Sigmoid colon (tissue), 6 donors: ENCODE measurements at regions not wholly inside any gene's neighbourhood (a gene's known extent, or its start where the extent isn't known, plus 50 kb on each side); places are given as distances from the start of the nearest gene placed in this dataset.
"Not testable (repeated sequence)": the region's sequence is repeated elsewhere in the genome, so short reads cannot be mapped to it uniquely, and the experiment has no call there.

Source experiments
- DNase-seq: peaks from one replicate; pipeline ENCODE4 v3.0.0-alpha.2; 2019
- H3K27ac ChIP-seq, 4 donors: fragments of 200-600 bp; sonication (generic); one replicate each; pipeline ENCODE4 v1.5.1; 2016 to 2019; ENCODE audit warnings: mild to moderate bottlenecking in 1 of 4
- H3K27me3 ChIP-seq, 3 donors: fragments of 200-600 bp; sonication (generic); one replicate each; pipeline ENCODE4 v1.5.1; 2019; ENCODE audit warnings: mild to moderate bottlenecking in 1 of 3
- H3K36me3 ChIP-seq, 4 donors: fragments of 200-600 bp; sonication (generic); one replicate each; pipeline ENCODE4 v1.5.1; 2016 to 2019
- H3K4me1 ChIP-seq, 4 donors: fragments of 200-600 bp; sonication (generic); one replicate each; pipeline ENCODE4 v1.5.1; 2017 to 2019
- H3K4me3 ChIP-seq, 4 donors: fragments of 200-600 bp; sonication (generic); one replicate each; pipeline ENCODE4 v1.5.1; 2017 to 2019; ENCODE audit warnings: mild to moderate bottlenecking in 2 of 4, moderate library complexity in 1 of 4
- H3K9me3 ChIP-seq, 4 donors: fragments of 200-600 bp in 3 of 4; sonication (generic) in 3 of 4; one replicate each; pipeline versions ENCODE4 v1.5.1 to v1.6.1; 2013 to 2019
- EP300 ChIP-seq, 4 donors: sonication (generic); formaldehyde crosslinking; IDR thresholded peaks; one replicate each; pipeline ENCODE4 v1.6.1; 2017; ENCODE audit warnings: antibody characterized with exemption in 4 of 4
- POLR2A ChIP-seq, 2 donors: fragments of 450-650 bp; IDR thresholded peaks; one replicate each; pipeline ENCODE4 v1.6.1; 2016; ENCODE audit warnings: antibody characterized with exemption in 2 of 2, mild to moderate bottlenecking in 2 of 2, moderate library complexity in 2 of 2
- POLR2AphosphoS5 ChIP-seq, 4 donors: sonication (generic); formaldehyde crosslinking; IDR thresholded peaks; one replicate each; pipeline ENCODE4 v1.6.1; 2017; ENCODE audit warnings: antibody characterized with exemption in 4 of 4
- WGBS, 2 donors: extraction: QIAGEN DNeasy Blood & Tissue Kit; methylation state at CpG; one replicate each; pipeline ENCODE4 v1.1.7; 2013; 5-methylcytosine and 5-hydroxymethylcytosine counted together
- intact Hi-C: fragments of 100-400 bp; cut with DNase I; formaldehyde crosslinking; loops from one replicate; pipeline ENCODE4 v1.15.1; 2023
- TF ChIP-seq, protein P1 (sequence below), 4 experiments: fragments of 450-650 bp in 3 of 4; fragments of 200-600 bp in 1 of 4; IDR thresholded peaks; one replicate each; pipeline ENCODE4 v1.5.1; 2016 to 2019; ENCODE audit warnings: antibody characterized with exemption in 4 of 4, mild to moderate bottlenecking in 3 of 4, moderate library complexity in 2 of 4
- donor health status: healthy with polysubstance abuse.
- donor health status: healthy.

DNA sequence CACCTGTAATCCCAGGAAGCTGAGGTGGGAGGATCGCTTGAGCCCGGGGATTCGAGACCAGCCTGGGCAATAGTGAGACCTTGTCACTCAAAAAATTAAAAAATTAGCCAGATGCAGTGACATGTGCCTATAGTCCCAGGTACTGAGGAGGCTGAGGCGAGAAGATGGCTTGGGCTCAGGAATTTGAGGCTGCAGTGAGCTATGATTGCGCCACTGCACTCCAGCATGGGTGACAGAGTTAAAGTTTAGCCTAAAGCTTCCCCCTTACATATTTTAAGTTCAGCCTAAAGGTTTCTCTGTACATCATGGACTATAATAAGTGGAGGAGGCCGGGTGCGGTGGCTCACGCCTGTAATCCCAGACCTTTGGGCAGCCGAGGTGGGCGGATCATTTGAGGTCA lies 70.1 kb downstream of the SPRING1 start:
- intact Hi-C loops: no loop called here
- no peak overlapping the region for H3K4me3 ChIP-seq
- WGBS, 2 donors: 92 to 96% methylated on average over 10 of the region's 10 CpGs
- H3K36me3 ChIP-seq: no peaks in the 10 kb centered on the region
- DNase-seq: no peak
- H3K9me3 ChIP-seq: no peaks in the 10 kb centered on the region
- H3K27ac ChIP-seq: no peak overlapping the region
- no peaks in the 10 kb centered on the region for H3K4me1 ChIP-seq
- TF ChIP-seq, protein P1, sequence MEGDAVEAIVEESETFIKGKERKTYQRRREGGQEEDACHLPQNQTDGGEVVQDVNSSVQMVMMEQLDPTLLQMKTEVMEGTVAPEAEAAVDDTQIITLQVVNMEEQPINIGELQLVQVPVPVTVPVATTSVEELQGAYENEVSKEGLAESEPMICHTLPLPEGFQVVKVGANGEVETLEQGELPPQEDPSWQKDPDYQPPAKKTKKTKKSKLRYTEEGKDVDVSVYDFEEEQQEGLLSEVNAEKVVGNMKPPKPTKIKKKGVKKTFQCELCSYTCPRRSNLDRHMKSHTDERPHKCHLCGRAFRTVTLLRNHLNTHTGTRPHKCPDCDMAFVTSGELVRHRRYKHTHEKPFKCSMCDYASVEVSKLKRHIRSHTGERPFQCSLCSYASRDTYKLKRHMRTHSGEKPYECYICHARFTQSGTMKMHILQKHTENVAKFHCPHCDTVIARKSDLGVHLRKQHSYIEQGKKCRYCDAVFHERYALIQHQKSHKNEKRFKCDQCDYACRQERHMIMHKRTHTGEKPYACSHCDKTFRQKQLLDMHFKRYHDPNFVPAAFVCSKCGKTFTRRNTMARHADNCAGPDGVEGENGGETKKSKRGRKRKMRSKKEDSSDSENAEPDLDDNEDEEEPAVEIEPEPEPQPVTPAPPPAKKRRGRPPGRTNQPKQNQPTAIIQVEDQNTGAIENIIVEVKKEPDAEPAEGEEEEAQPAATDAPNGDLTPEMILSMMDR (IDR thresholded peaks at IDR 0.05): no peak
- TF ChIP-seq POLR2AphosphoS5 (IDR thresholded peaks at IDR 0.05): no peak
- TF ChIP-seq EP300 (IDR thresholded peaks at IDR 0.05): no peak
- TF ChIP-seq POLR2A (IDR thresholded peaks at IDR 0.05): no peak
- no peaks in the 10 kb centered on the region for H3K27me3 ChIP-seq

DNA sequence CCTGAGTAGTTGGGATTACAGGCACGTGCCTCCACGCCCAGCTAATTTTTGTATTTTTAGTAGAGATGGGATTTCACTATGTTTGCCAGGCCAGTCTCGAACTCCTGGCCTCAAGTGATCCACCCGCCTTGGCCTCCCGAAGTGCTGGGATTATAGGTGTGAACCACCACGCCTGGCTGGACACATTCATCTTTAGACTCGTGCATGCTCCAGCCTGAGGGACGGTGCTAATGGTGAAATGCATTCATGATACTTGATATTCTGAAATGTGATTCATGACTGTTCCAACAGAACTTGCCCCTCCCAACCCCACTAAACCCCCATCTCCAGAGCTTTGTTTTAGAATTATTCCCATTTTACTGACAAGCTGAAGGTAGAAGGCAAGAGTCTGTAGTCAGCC lies 71.0 kb downstream of the SPRING1 start:
- intact Hi-C loops, H3K9me3 ChIP-seq, H3K4me1 ChIP-seq, H3K36me3 ChIP-seq, H3K27ac ChIP-seq, DNase-seq, H3K27me3 ChIP-seq, H3K4me3 ChIP-seq: not testable (repeated sequence)
- 93 to 96% methylated on average over 8 of the region's 8 CpGs for WGBS, 2 donors

DNA sequence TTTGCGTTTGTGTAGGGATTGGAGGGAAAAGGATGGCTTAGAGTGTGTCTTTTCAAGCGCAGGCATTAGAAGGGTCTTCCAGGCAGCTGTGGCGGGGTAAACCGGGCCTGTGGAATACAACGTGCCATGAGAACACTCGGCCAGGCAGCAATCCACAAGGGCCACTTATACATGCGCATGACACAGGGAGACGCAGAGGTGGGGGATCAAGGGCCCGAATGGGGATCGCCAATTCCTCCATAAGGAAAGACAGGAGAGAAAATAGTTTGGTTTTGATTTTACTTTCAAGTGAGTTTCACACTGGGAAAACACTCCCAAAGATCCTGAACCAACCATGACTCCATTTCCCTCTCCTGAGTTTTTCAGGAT lies 71.6 kb downstream of the SPRING1 start:
- Histone ChIP-seq H3K4me3 (no peak overlapping the region), H3K4me1 (no peaks in the 10 kb centered on the region), H3K27ac (peak overlapping the region in 1 of 4 donors; percentile 11), H3K9me3 (no peaks in the 10 kb centered on the region), H3K36me3 (no peaks in the 10 kb centered on the region), H3K27me3 (no peaks in the 10 kb centered on the region)
- TF ChIP-seq EP300 (IDR thresholded peaks at IDR 0.05): no peak
- TF ChIP-seq POLR2AphosphoS5 (IDR thresholded peaks at IDR 0.05): no peak
- TF ChIP-seq POLR2A (IDR thresholded peaks at IDR 0.05): no peak
- TF ChIP-seq, protein P1 (IDR thresholded peaks at IDR 0.05): no peak
- WGBS, 2 donors: 83 to 93% methylated on average over 10 of the region's 10 CpGs
- no peak for DNase-seq
- intact Hi-C loops: no loop called here

DNA sequence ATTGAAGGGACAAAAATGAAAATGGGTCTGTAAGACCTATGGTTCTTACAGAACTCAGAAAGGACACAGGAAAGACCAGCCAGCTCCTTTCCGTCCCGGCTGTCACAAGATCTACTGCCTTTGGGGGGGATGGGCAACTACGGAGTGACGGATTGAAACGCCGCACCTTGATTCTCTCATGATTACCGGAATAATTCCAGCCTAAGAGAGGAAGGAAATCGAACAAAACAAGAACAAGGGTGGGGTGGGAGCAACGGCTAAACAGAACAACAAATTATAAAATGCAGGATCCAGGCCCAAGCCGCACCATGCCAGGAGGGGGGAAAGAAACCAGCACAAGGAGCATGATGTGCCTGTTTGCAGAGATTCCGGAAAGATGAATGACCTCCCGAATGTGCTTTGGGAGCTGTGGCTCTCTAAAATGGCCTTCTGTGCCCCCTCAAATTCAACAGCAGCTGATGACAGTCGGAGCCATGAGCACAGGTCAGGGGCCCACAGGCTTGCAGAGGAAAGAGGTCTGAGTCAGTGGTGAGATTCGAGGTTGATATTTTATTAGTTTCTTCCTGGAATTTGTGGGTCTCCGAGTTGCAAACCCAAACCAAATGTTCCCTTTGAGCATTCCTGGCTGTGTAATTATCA lies 72.1 kb downstream of the SPRING1 start:
- Histone ChIP-seq H3K4me1 (no peaks in the 10 kb centered on the region), H3K36me3 (no peaks in the 10 kb centered on the region), H3K9me3 (no peaks in the 10 kb centered on the region), H3K27me3 (no peaks in the 10 kb centered on the region), H3K27ac (peak overlapping the region in 1 of 4 donors; percentile 11), H3K4me3 (no peak overlapping the region)
- WGBS, 2 donors: 82 to 87% methylated on average over 15 of the region's 15 CpGs
- no peak for DNase-seq
- TF ChIP-seq, protein P1 (IDR thresholded peaks at IDR 0.05): no peak
- TF ChIP-seq POLR2AphosphoS5 (IDR thresholded peaks at IDR 0.05) (no peak), EP300 (IDR thresholded peaks at IDR 0.05) (no peak), POLR2A (IDR thresholded peaks at IDR 0.05) (no peak)
- intact Hi-C loops: no loop called here

DNA sequence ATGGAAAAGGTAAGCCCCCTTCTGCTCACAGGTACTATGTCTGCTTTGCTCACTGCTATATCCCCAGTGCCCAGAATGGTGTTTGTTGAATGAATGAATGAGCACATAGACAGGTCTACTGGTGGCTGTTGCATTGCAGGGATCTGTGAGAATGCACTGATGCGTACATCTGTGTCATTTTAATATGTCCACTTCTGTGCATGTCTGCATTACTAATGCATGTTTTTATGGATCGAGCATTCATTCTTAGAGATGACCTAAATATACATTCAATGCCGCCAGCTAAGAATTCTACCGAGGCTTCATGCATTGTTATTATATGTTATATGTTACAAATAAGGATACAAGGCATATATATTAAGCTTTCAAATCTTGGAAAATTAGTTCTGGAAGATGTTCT lies 73.8 kb downstream of the SPRING1 start:
- Histone ChIP-seq H3K27me3 (no peaks in the 10 kb centered on the region), H3K9me3 (no peaks in the 10 kb centered on the region), H3K4me3 (no peak overlapping the region), H3K4me1 (peaks cover 0 to under 1% (median under 1%) of the 10 kb centered on the region in 4 donors), H3K36me3 (no peaks in the 10 kb centered on the region), H3K27ac (no peak overlapping the region)
- intact Hi-C loops: no loop called here
- TF ChIP-seq POLR2A (IDR thresholded peaks at IDR 0.05): no peak
- no peak for TF ChIP-seq POLR2AphosphoS5 (IDR thresholded peaks at IDR 0.05)
- 93 to 94% methylated on average over 4 of the region's 4 CpGs for WGBS, 2 donors
- no peak for DNase-seq

DNA sequence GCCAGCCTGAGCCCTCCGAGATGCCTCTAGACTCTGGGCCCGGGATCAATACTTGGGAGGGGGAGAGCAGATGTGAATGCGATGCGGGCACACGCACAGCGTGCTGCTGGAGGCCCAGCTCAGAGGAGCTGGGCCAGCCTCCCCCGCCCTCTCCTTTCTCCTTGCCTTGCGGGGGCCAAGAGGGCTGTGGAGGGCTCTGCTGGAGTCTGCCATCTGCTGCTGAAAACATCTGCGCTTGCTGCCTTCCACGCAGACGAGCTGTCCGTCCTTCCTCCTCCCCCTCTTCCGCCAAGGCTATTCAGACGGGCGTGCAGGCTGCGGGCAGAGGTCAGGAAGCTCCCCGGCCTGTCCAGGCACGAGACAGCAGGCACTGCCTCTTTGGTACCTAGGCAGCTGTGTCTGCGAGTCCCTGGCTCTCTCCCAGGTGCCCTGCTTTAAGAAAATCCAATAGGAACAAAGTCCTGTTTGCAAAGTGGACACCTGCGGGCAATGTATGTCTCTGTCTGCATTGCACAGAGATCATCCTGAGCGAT lies 75.2 kb downstream of the SPRING1 start:
- Histone ChIP-seq H3K27ac (no peak overlapping the region), H3K9me3 (no peaks in the 10 kb centered on the region), H3K27me3 (no peaks in the 10 kb centered on the region), H3K36me3 (no peaks in the 10 kb centered on the region), H3K4me3 (no peak overlapping the region), H3K4me1 (peaks cover 0 to 15% (median 12%) of the 10 kb centered on the region in 4 donors)
- WGBS, 2 donors: 16 to 37% methylated on average over 21 of the region's 21 CpGs
- no peak for DNase-seq
- intact Hi-C loops: no loop called here
- TF ChIP-seq POLR2A (IDR thresholded peaks at IDR 0.05) (no peak), POLR2AphosphoS5 (IDR thresholded peaks at IDR 0.05) (no peak), EP300 (IDR thresholded peaks at IDR 0.05) (no peak)
- TF ChIP-seq, protein P1 (IDR thresholded peaks at IDR 0.05): no peak
